GM23338 (cell line): ENCODE measurements at regions not wholly inside any gene's neighbourhood (a gene's known extent, or its start where the extent isn't known, plus 50 kb on each side); places are given as distances from the start of the nearest gene placed in this dataset.

Experiments used
- ATAC-seq: fragments of 200-7000 bp; cut with Tn5 transposase; 3 replicates; pipeline ENCODE4 v1.9.1; 2020
- DNase-seq: peaks from one replicate; pipeline ENCODE4 v3.0.0-alpha.2; 2015; ENCODE audit warnings: low spot score
- H2AFZ ChIP-seq: fragments of 200-600 bp; sonication (generic); 2 replicates; pipeline ENCODE4 v1.8.0; 2016; ENCODE audit warnings: antibody characterized with exemption, mild to moderate bottlenecking, moderate library complexity
- H3F3A ChIP-seq: fragments of 200-600 bp; sonication (generic); replicated peaks from 2 replicates; pipeline ENCODE4 v1.8.0; 2017; ENCODE audit warnings: antibody characterized with exemption, mixed run types, low read depth
- H3K27ac ChIP-seq: fragments of 200-600 bp; sonication (generic); 2 replicates; pipeline ENCODE4 v1.6.1; 2016; ENCODE audit warnings: low read depth
- H3K27me3 ChIP-seq: fragments of 200-600 bp; sonication (generic); 2 replicates; pipeline ENCODE4 v1.8.0; 2016; ENCODE audit warnings: mild to moderate bottlenecking, mixed run types, moderate library complexity; ENCODE audit not compliant: insufficient read depth
- H3K36me3 ChIP-seq: fragments of 200-600 bp; sonication (generic); 2 replicates; pipeline ENCODE4 v1.8.0; 2016; ENCODE audit warnings: mild to moderate bottlenecking; ENCODE audit not compliant: insufficient read depth
- H3K4me1 ChIP-seq: fragments of 200-600 bp; sonication (generic); 2 replicates; pipeline ENCODE4 v1.8.0; 2016; ENCODE audit warnings: mild to moderate bottlenecking, moderate library complexity; ENCODE audit not compliant: insufficient read depth
- H3K4me2 ChIP-seq: fragments of 200-600 bp; sonication (generic); 2 replicates; pipeline ENCODE4 v1.7.1; 2017; ENCODE audit warnings: mixed run types
- H3K4me3 ChIP-seq: fragments of 200-600 bp; sonication (generic); 2 replicates; pipeline ENCODE4 v1.6.1; 2016; ENCODE audit warnings: mixed run types
- H3K79me2 ChIP-seq: fragments of 200-600 bp; sonication (generic); replicated peaks from 2 replicates; pipeline ENCODE4 v1.8.0; 2017; ENCODE audit warnings: mild to moderate bottlenecking; ENCODE audit not compliant: insufficient read depth
- H3K9me2 ChIP-seq: fragments of 200-600 bp; sonication (generic); 2 replicates; pipeline ENCODE4 v1.8.0; 2017; ENCODE audit not compliant: insufficient read depth
- H4K20me1 ChIP-seq: fragments of 200-600 bp; sonication (generic); replicated peaks from 2 replicates; pipeline ENCODE4 v1.8.0; 2017; ENCODE audit warnings: mild to moderate bottlenecking; ENCODE audit not compliant: insufficient read depth
- H3K27ac Mint-ChIP-seq: 2 replicates; pipeline ENCODE4 v1.8.0; 2020; ENCODE audit warnings: inconsistent platforms, mild to moderate bottlenecking, moderate library complexity, mixed read lengths
- H3K27me3 Mint-ChIP-seq: 3 replicates; pipeline ENCODE4 v1.8.0; 2022; ENCODE audit warnings: low read depth, mild to moderate bottlenecking, moderate library complexity, mixed read lengths, inconsistent platforms; ENCODE audit not compliant: insufficient read depth, poor library complexity
- H3K36me3 Mint-ChIP-seq: 3 replicates; pipeline ENCODE4 v1.8.0; 2021; ENCODE audit warnings: low read depth, mild to moderate bottlenecking, inconsistent platforms, moderate library complexity, mixed read lengths
- H3K4me1 Mint-ChIP-seq: 3 replicates; pipeline ENCODE4 v1.8.0; 2020; ENCODE audit warnings: mild to moderate bottlenecking, inconsistent platforms, mixed read lengths
- H3K4me3 Mint-ChIP-seq: 3 replicates; pipeline ENCODE4 v1.8.0; 2021; ENCODE audit warnings: moderate library complexity, mild to moderate bottlenecking, inconsistent platforms, mixed read lengths
- H3K9me3 Mint-ChIP-seq: 3 replicates; pipeline ENCODE4 v1.8.0; 2020; ENCODE audit warnings: moderate library complexity, mild to moderate bottlenecking, inconsistent platforms, mixed read lengths
- CREB1 ChIP-seq: fragments of 250-450 bp; sonication (Bioruptor Pico); IDR thresholded peaks from 2 replicates; pipeline ENCODE4 v1.5.0; 2020; ENCODE audit warnings: low read depth, mild to moderate bottlenecking, moderate library complexity
- CTCF ChIP-seq, 2 experiments: fragments of 200-600 bp in 1 of 2; sonication (generic) in 1 of 2; conservative IDR thresholded peaks; 2 replicates each; pipeline versions ENCODE4 v1.5.1 to v1.6.1; 2016 to 2017; ENCODE audit warnings: antibody characterized with exemption in 2 of 2, low read depth in 2 of 2, mild to moderate bottlenecking in 2 of 2, moderate library complexity in 1 of 2
- EZH2 ChIP-seq: fragments of 200-600 bp; sonication (generic); IDR thresholded peaks from one replicate; pipeline ENCODE4 v1.8.0; 2017; ENCODE audit warnings: antibody characterized with exemption, mild to moderate bottlenecking, low read depth; ENCODE audit not compliant: unreplicated experiment
- EZH2phosphoT487 ChIP-seq: fragments of 200-600 bp; sonication (generic); IDR thresholded peaks from one replicate; pipeline ENCODE4 v1.8.1; 2018; ENCODE audit warnings: antibody characterized with exemption; ENCODE audit not compliant: unreplicated experiment
- NANOG ChIP-seq: IDR thresholded peaks from 2 replicates; pipeline ENCODE4 v1.6.1; 2016; ENCODE audit warnings: antibody characterized with exemption, borderline replicate concordance
- REST ChIP-seq: IDR thresholded peaks from one replicate; pipeline ENCODE4 v1.6.1; 2018; ENCODE audit warnings: antibody characterized with exemption; ENCODE audit not compliant: unreplicated experiment
- STAT1 ChIP-seq: IDR thresholded peaks from one replicate; pipeline ENCODE4 v1.6.1; 2016; ENCODE audit warnings: antibody characterized with exemption; ENCODE audit not compliant: unreplicated experiment
- ZNF114 ChIP-seq: fragments of 250-450 bp; sonication (Bioruptor Pico); IDR thresholded peaks from 2 replicates; pipeline ENCODE4 v1.5.0; 2020; ENCODE audit warnings: mild to moderate bottlenecking, moderate library complexity
- ZNF331 ChIP-seq: fragments of 250-450 bp; sonication (Bioruptor Pico); IDR thresholded peaks from 2 replicates; pipeline ENCODE4 v1.5.0; 2020; ENCODE audit warnings: low read depth, mild to moderate bottlenecking, moderate library complexity
- ZNF462 ChIP-seq: fragments of 250-450 bp; sonication (Bioruptor Pico); IDR thresholded peaks from 2 replicates; pipeline ENCODE4 v1.5.0; 2020; ENCODE audit warnings: mild to moderate bottlenecking, moderate library complexity
- TF ChIP-seq, protein P1 (sequence below): IDR thresholded peaks from 2 replicates; pipeline ENCODE4 v1.6.1; 2016; ENCODE audit warnings: antibody characterized with exemption

DNA sequence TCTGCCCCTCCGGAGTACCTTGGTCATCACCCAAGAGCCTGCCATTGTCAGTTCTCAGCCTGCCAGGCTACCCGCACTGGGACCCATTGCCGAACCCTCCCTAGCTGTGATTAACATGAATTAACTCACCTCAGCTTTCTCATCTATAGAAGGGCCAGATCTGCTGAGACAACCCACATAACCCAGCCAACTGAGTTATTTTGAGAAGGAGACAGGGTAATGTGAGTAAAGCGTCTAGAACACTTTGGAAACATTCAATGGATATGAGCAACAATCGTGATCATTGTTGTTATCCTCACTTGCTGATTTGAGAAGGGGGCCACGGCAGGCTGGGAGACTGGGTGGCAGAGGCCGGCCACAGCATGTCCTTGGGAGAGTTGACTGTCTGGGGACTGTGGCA is 196.8 kb downstream of the GLI2 start (continued):
- TF ChIP-seq ZNF462 (CRISPR knock-in tag): no peak

DNA sequence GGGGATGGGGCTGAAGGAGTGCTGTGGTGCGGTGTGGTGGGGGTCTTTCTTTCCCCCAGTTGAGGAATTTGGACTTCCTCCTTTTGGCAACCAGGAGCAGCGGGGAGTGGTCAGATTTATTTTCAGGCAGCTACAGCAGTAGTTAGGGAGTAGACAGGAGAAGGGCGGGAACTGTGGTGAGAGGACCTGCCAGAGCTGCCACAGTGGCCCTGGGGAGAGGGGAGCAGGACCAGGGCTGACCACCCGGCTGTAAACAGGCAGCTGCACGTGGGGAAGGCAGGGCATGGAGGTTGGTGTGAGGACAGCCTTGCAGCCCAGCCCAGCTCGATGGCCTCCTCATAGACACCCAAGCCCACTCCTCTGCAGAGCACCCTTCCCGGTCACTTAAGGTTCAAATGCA is 197.2 kb downstream of the GLI2 start:
- no peak overlapping the region for H3K27ac Mint-ChIP-seq
- TF ChIP-seq CREB1 (CRISPR knock-in tag) (no peak), CTCF (conservative IDR thresholded peaks at IDR 0.05; ENCODE audit: low read depth in 2 of 2) (no peak), STAT1 (no peak), EZH2phosphoT487 (no peak), ZNF331 (no peak), NANOG (no peak), EZH2 (no peak), REST (no peak), ZNF114 (CRISPR knock-in tag) (no peak)
- TF ChIP-seq, protein P1, sequence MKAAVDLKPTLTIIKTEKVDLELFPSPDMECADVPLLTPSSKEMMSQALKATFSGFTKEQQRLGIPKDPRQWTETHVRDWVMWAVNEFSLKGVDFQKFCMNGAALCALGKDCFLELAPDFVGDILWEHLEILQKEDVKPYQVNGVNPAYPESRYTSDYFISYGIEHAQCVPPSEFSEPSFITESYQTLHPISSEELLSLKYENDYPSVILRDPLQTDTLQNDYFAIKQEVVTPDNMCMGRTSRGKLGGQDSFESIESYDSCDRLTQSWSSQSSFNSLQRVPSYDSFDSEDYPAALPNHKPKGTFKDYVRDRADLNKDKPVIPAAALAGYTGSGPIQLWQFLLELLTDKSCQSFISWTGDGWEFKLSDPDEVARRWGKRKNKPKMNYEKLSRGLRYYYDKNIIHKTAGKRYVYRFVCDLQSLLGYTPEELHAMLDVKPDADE: no peak

More for the DNA sequence above, 197.2 kb downstream of the GLI2 start:
- H3K36me3 Mint-ChIP-seq: peaks cover 42% of the 10 kb centered on the region
- no peak overlapping the region; the same call in 2 of the 3 replicates for H3K4me3 Mint-ChIP-seq
- Histone ChIP-seq H3K9me2 (no peaks in the 10 kb centered on the region), H3K27ac (no peak overlapping the region), H4K20me1 (peaks cover 41% of the 10 kb centered on the region), H3K36me3 (no peaks in the 10 kb centered on the region; the same call in 1 of the 2 replicates), H3F3A (no peaks in the 10 kb centered on the region; the same call in 1 of the 2 replicates), H3K4me3 (no peak overlapping the region), H2AFZ (no peak overlapping the region), H3K79me2 (peaks cover 31% of the 10 kb centered on the region), H3K27me3 (no peaks in the 10 kb centered on the region), H3K4me1 (no peaks in the 10 kb centered on the region), H3K4me2 (no peak overlapping the region)
- no peak for ATAC-seq
- peaks cover 24% of the 10 kb centered on the region for H3K4me1 Mint-ChIP-seq
- H3K9me3 Mint-ChIP-seq: no peaks in the 10 kb centered on the region; the same call in 2 of the 3 replicates
- no peak for DNase-seq
- peaks cover 3% of the 10 kb centered on the region for H3K27me3 Mint-ChIP-seq
